HEK293 (cell line): ENCODE measurements at regions not wholly inside any gene's neighbourhood (a gene's known extent, or its start where the extent isn't known, plus 50 kb on each side); places are given as distances from the start of the nearest gene placed in this dataset.

Source experiments
- TSHZ1 ChIP-seq: fragments of 450-650 bp; formaldehyde crosslinking; IDR thresholded peaks from 2 replicates; pipeline ENCODE4 v1.5.1; 2016; ENCODE audit warnings: missing biosample characterization, missing genetic modification characterization, borderline replicate concordance
- ZBTB8A ChIP-seq: fragments of 450-650 bp; formaldehyde crosslinking; IDR thresholded peaks from 2 replicates; pipeline ENCODE4 v1.5.1; 2016; ENCODE audit warnings: missing biosample characterization, missing genetic modification characterization
- ZNF175 ChIP-seq: fragments of 450-650 bp; formaldehyde crosslinking; IDR thresholded peaks from 2 replicates; pipeline ENCODE4 v1.5.1; 2016; ENCODE audit warnings: missing biosample characterization, missing genetic modification characterization
- ZNF184 ChIP-seq: fragments of 450-650 bp; IDR thresholded peaks from 2 replicates; pipeline ENCODE4 v1.5.1; 2018; ENCODE audit warnings: missing biosample characterization, mild to moderate bottlenecking, missing genetic modification characterization

DNA sequence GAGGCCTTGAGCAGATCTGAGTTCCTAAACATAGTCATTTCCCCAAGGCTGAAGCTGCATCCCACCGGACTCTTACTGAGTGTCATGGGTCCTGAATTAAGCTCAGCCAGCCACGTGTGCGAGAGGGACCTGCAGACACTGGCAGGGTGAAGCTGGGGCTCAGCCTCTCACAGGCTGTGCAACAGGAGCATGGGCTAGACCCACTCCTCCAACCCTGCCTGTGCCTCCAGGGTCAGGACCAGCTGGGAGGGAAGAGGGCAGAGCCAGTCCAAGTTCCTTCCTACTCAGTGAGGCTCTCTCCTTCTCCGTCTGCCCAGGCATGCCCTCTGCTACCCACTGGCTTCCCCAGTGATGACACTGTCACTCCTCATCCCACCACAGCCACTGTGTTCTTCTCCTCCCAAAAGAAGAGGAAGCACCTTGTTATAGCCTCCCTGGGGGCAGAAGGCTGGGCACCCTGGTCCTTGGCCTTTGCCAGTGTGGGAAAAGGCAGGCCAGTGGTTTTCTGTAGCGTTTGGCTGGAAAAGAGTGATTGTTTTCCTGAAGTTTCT is 78.9 kb downstream of the KCNF1 start:
- TF ChIP-seq ZNF175 (tag by site-specific recombination) (no peak), ZNF184 (no peak), ZBTB8A (tag by site-specific recombination) (no peak), TSHZ1 (no peak)
